NCI-H524 (cell line): ENCODE measurements at regions not wholly inside any gene's neighbourhood (a gene's known extent, or its start where the extent isn't known, plus 50 kb on each side); places are given as distances from the start of the nearest gene placed in this dataset.
A peak's percentile ranks its signal among the peaks of the same experiment; 100 is the strongest.

ENCODE experiments used
- DNase-seq, 2 experiments: peaks; one replicate each; lab custom pipeline; 2025; lab: John Stamatoyannopoulos, UW

DNA sequence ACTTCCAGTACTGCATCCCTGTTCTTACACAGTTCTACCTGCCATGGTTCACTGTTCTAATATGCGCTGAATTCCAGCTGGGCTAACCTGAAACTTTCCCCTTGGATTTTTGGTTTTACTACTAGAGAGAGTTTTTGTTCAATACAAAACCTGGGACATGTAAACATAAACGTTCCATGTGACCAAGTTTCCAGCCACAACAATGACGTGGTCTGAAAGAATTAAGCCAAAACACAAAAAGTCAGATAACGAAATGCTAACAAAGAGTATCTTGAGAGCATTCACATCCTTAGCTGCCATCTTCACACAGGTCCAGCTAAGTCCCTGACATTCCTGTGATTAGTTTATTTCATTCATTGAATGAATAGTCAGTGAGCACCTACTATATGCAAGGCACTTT is 467.0 kb upstream of the PKDCC start:
- no peak for DNase-seq

DNA sequence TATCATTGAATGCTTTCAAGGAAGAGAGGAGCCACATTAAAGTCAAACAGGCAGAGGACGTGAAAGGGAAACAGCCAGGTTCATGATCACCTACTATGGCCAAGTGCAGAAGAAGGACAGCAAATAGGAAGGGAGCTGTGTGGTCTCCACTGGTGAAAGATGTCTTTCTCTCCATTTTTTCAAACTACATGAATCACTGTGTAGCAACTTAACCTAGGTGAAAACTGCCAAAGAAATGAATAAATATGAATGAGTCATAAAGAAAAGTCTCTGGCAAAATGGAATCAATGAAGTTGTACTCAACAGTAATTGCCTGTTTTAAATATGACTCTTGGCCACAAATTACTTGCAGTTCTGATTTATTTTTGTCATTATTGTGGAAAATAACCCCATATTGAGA is 452.6 kb upstream of the PKDCC start:
- DNase-seq, result no peak

DNA sequence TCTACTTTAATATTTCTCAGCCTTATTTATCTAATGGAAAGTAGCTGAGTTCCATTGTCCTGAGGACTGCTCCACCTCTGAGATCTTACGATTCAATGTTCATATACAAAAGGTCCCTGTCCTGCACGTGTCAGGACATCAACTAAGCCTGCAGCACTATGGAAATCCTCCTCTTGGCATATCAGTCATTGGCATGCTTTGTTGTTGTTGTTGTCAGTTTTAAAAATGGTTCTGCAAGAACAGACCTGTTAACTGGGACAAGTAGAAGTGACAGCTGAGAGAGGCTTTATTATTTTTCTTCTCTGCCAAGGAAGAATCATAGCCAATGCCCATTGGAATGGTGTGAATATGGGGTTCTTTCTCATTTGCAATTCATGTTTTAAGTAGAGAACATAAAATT is 450.1 kb upstream of the PKDCC start:
- no peak for DNase-seq

- no peak for DNase-seq
Observed at GRCh38 chr2:41598161-41598894, 449.5 kb upstream of the PKDCC start.

DNA sequence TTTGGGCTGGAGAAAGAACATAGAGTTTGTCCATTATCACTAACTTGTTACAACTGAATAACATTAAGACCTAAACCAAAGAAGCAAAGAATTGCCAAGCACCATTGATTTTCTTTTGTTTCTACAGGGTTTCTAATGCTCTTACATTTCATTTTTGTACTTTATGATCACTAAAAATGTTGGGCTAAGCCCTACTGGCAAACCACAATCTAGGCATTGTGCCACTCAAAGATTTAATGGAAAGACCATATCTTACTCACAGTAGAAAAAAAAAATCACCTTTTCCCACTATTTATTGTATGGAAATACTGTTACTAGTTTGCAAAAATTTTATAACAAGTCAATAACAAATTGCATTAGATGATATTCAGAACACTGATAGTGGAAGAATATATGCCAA is 447.4 kb upstream of the PKDCC start:
- DNase-seq, result no peak

DNA sequence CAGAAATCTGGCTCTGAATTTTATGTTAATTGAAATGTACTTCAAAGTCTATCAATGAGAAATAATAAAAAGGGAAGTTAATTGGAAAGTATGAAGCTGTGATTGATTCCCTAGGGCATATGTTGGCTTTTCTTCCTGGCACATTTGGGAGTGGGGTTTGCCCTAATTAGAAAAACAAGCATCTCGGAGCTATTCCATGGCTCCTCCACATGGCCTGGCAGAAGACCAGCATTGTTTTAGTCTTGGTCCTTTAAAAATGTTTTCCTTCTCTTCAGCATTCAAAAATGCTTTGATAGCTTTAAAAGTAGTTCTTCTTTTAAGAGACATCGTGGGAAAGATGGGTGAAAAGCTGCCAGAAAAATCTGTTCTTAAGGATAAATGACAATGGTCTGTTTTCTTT is 445.5 kb upstream of the PKDCC start:
- no peak for DNase-seq

DNA sequence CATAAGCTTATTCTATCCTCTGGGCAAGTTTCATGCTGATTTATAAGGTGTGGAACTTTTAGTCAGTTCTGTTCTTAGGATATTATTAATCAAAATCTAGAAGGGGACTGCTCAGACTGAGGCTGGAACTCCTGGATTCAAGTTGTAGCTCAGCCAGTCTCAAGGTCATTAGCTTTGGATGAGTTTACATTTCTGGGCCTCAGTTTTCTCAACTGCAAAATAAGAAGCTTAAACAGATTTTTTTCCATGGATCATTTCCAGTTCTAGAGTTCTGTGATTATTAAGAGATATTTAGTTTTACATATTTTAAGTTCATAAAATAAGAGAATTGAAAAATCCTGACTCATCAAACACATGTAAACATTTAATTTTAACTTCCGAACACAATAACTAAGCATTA is 442.5 kb upstream of the PKDCC start:
- DNase-seq, result no peak

DNA sequence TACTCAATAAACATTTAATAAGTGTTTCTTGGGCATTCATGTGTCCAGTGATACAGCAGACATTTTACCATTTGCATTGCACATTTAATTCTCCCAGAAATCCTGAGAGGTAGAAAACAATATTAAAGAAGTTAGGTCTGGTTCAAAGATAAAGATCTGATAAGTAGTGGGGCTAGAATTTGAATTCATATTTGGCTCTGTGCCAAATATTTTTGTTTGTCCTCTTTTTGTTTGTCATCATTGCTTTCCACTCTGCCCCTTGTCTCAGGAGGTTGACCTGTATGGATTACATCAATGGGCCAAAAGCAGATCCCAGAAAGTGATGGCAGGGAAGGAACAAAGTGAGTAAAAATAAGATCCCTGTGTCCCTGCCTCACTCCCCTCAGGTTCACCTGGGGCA is 441.9 kb upstream of the PKDCC start:
- no peak for DNase-seq

DNA sequence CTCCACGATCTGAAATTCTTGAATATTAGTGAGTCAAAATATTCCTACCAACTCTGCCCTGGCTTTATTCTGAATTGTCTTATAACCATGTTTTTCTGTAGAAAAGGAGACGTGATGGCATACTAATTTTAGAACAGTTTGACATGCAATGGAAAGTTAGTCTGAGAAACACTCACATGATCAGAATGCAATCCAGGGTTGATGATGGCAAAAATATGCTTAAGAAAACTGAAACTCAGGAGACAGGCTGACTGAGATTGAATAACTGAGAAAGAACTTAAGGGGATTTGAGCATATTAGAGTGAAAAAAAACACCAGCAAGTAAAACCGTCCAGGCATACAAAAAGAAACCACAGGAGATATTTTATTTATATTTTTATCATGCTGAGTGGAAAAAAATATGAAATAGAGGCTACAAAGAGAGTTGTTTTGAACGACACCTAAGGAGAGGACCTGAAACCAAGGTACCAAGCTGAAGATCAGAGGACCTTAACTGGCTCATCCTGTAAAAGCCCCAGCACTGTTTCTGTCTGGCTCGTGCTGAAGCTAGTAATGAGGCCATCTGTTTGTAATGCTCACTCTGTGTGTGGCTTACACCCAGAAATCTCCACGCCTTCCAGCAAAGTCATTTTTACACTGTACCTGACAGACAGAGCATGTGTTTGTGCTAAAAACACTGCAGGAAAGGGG is 437.2 kb upstream of the PKDCC start:
- DNase-seq, result peak; percentile 6 to 51

GRCh38 chr2:41618754-41619153 is 429.1 kb upstream of the PKDCC start:
- DNase-seq, result no peak

DNA sequence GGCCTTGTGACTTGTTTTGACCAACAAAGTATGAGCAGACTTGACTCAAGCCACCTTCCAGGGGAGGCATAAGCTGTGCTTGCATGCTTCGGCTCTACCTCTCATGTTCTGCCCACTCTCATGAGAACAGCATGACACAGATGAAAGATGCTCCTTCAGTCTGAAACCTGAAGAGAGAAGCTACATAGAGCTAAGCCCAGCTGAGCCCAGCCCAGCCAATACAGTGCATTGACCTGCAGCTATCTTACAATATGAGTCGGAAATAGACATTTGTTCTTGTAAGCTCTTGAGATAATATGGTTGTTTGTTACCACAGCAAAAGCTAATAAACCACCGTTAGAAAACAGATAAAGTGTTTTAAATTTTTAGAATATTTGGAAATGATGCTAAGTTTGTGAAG is 426.7 kb upstream of the PKDCC start:
- peak in 1 of 2 experiments; percentile 14 for DNase-seq

GRCh38 chr2:41621563-41621962 is 426.3 kb upstream of the PKDCC start:
- DNase-seq, result no peak

- DNase-seq, result peak; percentile 94 to 98
Observed at GRCh38 chr2:41622301-41622700, 425.5 kb upstream of the PKDCC start.

DNA sequence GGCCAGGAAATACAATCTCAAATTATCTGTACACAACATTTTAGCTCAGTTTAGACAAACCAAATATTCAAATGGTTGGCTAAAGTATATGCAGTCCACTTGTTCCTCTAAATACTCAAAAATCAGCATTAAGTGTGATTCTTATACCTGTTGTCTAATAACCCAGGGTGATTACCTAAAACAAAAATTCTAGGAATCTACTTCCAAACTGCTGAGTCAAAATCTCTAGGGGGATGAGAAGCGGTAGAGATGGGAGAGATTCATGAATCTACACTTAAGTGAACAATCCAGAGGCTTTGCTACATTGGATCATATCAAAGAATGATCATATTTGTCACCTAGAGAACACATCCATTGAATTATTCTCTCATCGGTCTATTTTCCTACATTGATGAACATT is 420.9 kb upstream of the PKDCC start:
- no peak for DNase-seq

DNA sequence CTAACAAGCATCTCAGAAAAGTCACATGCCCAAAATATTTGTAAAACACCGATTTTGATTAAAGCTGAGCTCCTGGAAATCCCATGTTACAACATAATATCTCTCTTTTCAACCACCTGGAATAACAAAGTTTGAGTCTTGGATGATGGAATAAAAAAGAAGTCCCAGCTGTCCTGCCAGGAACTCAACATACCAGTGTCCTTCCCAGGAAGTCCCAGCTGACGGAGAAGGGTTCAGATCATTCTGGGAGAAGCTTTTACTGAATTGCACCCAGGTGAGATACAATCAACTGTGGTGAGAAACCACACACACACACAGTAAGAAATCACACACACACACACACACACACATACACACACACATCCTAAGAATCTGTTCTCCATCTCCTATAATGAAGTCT is 413.1 kb upstream of the PKDCC start:
- DNase-seq, result no peak

DNA sequence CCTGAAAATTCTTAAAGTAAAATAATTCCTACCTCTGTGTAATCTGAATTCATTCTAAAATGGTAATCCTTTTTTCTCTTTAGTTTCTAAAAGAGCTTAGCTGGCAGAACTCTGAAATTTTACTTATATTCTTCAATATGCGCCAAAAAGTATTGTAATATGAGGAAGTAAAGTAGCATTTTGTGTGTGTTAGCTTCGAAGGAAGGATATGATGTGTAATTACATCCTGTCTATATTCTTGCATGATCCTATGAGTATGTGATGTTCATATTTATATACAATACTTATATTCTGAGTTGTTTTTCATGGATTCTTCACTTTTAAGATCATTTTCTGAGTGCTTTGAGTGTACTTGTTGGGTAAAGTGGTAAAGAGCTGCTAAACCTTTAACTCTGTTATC is 402.9 kb upstream of the PKDCC start:
- no peak for DNase-seq

DNA sequence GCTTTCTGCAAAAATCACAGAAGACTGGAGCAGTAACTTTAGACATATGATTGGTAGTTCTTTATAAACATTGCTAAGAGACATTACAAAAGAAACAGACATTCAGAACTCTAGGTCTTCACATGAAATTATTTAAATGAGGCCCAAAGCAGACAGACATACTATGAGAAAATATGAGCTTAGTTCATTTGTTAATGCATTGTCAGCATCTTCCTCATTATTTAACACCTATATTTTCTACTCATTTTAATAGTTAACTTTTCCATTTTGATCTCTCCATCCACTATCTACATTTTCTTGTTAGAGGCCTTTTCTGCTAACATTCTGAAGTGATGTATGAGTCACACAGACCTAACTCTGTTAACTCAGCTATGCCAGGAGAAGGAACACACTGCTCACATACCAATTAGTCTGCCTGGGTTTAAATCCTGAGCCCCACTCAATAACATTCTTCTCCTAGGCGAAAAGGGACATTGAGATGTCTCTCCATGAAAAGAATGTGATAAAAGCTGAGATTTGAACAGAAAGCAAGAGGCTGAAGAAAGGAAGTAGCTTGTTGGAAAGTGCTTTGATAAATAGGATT is 400.3 kb upstream of the PKDCC start:
- DNase-seq, result no peak

- DNase-seq, result no peak
Observed at GRCh38 chr2:41657226-41657625, 390.6 kb upstream of the PKDCC start.

DNA sequence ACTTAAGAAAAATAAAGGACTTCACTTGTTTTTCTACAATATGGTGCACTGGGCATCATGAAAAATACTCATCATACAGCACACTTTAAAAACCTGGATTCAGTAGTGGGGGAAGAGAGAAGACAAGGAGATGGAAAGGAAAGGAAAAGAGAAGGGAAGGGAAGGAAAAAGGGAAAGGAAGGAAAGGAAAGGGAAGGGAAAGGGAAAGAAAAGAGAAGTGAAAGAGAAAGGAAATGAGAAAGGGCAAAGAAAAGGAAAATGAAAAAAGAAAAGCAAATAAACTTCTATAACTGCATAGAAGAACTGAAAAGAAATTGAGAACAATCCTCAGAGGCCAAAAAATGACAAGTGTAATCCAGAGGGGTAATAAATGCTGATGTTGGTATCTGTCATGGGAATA is 388.1 kb upstream of the PKDCC start:
- DNase-seq, result no peak

GRCh38 chr2:41662461-41662860 is 385.4 kb upstream of the PKDCC start:
- DNase-seq, result no peak

DNA sequence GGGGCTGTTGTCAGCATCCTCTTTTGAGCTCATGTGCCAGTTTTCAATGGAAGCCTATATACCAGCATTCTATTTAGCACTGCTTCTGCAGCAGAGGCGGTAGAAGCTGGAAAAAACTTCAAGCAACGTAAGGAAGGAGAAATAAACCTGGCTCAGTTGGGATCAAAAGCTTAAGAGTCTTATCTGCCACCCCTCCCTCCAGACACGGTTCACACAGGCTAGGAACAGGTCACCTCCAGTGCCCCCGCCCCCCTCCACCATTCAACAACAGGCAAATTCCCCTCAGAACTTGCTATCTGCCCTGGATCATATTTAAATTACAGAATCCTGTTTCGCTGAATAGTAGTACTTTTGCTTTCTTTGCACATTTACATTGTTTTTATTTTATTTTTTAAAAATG is 384.8 kb upstream of the PKDCC start:
- DNase-seq, result no peak

DNA sequence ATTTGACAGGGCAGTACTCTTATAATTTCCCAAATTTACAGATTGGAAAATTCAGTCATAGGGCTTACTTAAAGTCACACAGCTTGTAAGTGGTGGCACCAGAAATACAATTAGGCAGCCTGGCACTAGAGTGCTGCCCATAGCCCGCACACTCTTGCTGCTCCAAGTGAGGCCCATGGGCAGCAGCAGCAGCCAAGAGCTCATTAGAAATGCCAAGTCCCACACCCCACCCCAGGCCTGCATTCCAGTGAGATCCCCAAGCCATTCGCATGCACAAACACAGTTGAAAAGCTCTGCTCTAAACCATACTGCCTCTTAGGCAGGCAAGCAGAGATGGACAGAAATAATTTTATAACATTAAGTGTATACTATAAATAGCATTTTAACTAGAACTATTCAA is 379.3 kb upstream of the PKDCC start:
- no peak for DNase-seq

DNA sequence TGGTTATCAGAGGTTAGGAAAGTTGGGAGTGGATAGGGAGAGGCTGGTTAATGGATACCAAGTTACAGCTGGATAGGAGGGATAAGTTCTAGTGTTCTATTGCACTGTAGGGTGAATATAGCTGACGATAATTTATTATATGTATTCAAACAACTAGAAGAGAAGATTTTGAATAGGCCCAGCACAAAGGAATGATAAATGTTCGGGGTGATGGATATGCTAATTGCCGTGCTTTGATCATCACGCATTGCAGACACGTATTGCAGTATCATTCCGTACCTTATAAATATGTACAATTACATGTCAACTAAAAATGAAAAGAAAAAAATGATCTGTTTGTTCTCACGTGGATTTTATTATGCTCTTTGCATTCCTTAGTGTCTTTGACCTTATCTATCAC is 369.2 kb upstream of the PKDCC start:
- DNase-seq, result no peak

- peak in 1 of 2 experiments; percentile 7 for DNase-seq
Observed at GRCh38 chr2:41686156-41686555, 361.7 kb upstream of the PKDCC start.
